Vagina (tissue), 2 donors: ENCODE measurements at regions not wholly inside any gene's neighbourhood (a gene's known extent, or its start where the extent isn't known, plus 50 kb on each side); places are given as distances from the start of the nearest gene placed in this dataset.

ENCODE experiments used
- DNase-seq, 2 donors: peaks; one replicate each; pipeline ENCODE4 v3.0.0-alpha.2; 2017; ENCODE audit errors: extremely low spot score in 2 of 2
- H3K27ac ChIP-seq: fragments of 200-600 bp; sonication (generic); one replicate; pipeline ENCODE4 v1.5.1; 2019
- H3K27me3 ChIP-seq: fragments of 200-600 bp; sonication (generic); one replicate; pipeline ENCODE4 v1.5.1; 2019
- H3K36me3 ChIP-seq, 2 donors: fragments of 200-600 bp; sonication (generic); one replicate each; pipeline ENCODE4 v1.5.1; 2017 to 2019
- H3K4me1 ChIP-seq: fragments of 200-600 bp; sonication (generic); one replicate; pipeline ENCODE4 v1.5.1; 2019
- H3K4me3 ChIP-seq, 2 donors: fragments of 200-600 bp; sonication (generic); 1 replicate in 1 of 2; 2 replicates in 1 of 2; pipeline ENCODE4 v1.5.1; 2016 to 2019
- H3K9me3 ChIP-seq: fragments of 200-600 bp; sonication (generic); one replicate; pipeline ENCODE4 v1.5.1; 2019
- POLR2A ChIP-seq, 2 donors: fragments of 450-650 bp; IDR thresholded peaks; one replicate each; pipeline ENCODE4 v1.6.1; 2017; ENCODE audit warnings: antibody characterized with exemption in 2 of 2, mild to moderate bottlenecking in 2 of 2, moderate library complexity in 2 of 2
- POLR2AphosphoS5 ChIP-seq, 2 donors: sonication (generic); formaldehyde crosslinking; IDR thresholded peaks; one replicate each; pipeline ENCODE4 v1.9.0; 2017; ENCODE audit warnings: antibody characterized with exemption in 2 of 2, mild to moderate bottlenecking in 2 of 2, low read depth in 1 of 2; ENCODE audit not compliant: insufficient read depth in 1 of 2
- intact Hi-C: fragments of 100-400 bp; cut with DNase I; formaldehyde crosslinking; loops from one replicate; pipeline ENCODE4 v1.15.1; 2023
- TF ChIP-seq, protein P1 (sequence below), 3 experiments: fragments of 450-650 bp in 2 of 3; fragments of 200-600 bp in 1 of 3; sonication (generic) in 1 of 3; IDR thresholded peaks; one replicate each; pipeline ENCODE4 v1.5.1; 2017 to 2019; ENCODE audit warnings: antibody characterized with exemption in 3 of 3, mild to moderate bottlenecking in 2 of 3, moderate library complexity in 2 of 3

DNA sequence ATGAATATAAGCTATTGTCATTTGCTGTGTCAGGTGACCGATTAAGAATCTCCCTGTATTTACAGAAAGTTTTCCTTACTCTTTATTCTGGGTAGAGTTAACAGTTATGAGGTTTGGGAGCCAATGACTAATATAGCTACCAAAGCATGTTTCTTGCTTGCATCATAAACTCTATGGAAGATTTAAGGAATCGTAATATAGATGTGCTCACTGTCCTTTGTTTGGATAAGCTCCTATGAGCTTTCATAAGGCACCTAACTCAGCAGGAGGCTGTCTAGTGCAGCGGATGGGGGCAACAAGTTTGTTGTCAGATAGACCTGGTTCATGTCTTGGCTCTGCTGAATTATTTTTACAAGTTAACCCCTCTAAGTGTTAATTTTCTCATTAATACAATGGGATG is 75.0 kb upstream of the PAQR3 start:
- H3K4me1 ChIP-seq: no peaks in the 10 kb centered on the region
- DNase-seq: no peak
- no peaks in the 10 kb centered on the region for H3K9me3 ChIP-seq
- H3K27ac ChIP-seq: no peak overlapping the region
- TF ChIP-seq POLR2A (IDR thresholded peaks at IDR 0.05) (no peak), POLR2AphosphoS5 (IDR thresholded peaks at IDR 0.05; ENCODE audit: insufficient read depth in 1 of 2, low read depth in 1 of 2) (no peak)
- TF ChIP-seq, protein P1, sequence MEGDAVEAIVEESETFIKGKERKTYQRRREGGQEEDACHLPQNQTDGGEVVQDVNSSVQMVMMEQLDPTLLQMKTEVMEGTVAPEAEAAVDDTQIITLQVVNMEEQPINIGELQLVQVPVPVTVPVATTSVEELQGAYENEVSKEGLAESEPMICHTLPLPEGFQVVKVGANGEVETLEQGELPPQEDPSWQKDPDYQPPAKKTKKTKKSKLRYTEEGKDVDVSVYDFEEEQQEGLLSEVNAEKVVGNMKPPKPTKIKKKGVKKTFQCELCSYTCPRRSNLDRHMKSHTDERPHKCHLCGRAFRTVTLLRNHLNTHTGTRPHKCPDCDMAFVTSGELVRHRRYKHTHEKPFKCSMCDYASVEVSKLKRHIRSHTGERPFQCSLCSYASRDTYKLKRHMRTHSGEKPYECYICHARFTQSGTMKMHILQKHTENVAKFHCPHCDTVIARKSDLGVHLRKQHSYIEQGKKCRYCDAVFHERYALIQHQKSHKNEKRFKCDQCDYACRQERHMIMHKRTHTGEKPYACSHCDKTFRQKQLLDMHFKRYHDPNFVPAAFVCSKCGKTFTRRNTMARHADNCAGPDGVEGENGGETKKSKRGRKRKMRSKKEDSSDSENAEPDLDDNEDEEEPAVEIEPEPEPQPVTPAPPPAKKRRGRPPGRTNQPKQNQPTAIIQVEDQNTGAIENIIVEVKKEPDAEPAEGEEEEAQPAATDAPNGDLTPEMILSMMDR (IDR thresholded peaks at IDR 0.05): no peak
- intact Hi-C loops: no loop called here
- no peak overlapping the region for H3K4me3 ChIP-seq
- no peaks in the 10 kb centered on the region for H3K36me3 ChIP-seq
- H3K27me3 ChIP-seq: no peaks in the 10 kb centered on the region

DNA sequence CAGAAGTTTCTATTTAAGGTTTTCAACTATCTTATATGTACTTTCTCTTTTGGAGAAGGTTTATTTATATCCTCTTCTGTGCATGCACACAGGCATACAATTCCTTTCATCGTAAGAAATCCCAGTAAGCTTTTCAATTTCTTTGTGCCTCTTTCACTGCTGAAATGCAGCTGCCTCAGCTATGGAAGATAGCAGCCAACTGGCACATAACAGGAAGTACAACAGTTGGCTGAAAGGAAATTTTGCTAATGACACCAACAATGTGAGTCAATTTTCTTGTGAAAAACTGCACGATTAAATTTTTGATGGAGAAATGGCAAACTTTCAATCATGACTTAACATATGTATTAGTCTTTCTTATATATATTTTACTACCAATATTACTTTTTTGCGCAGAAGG is 74.5 kb upstream of the PAQR3 start:
- no peaks in the 10 kb centered on the region for H3K27me3 ChIP-seq
- H3K4me1 ChIP-seq: no peaks in the 10 kb centered on the region
- DNase-seq: no peak
- H3K36me3 ChIP-seq: no peaks in the 10 kb centered on the region
- H3K27ac ChIP-seq: no peak overlapping the region
- H3K4me3 ChIP-seq: no peak overlapping the region
- TF ChIP-seq, protein P1 (IDR thresholded peaks at IDR 0.05): no peak
- TF ChIP-seq POLR2A (IDR thresholded peaks at IDR 0.05): no peak
- no peak for TF ChIP-seq POLR2AphosphoS5 (IDR thresholded peaks at IDR 0.05; ENCODE audit: insufficient read depth in 1 of 2, low read depth in 1 of 2)
- intact Hi-C loops: no loop called here
- H3K9me3 ChIP-seq: no peaks in the 10 kb centered on the region

DNA sequence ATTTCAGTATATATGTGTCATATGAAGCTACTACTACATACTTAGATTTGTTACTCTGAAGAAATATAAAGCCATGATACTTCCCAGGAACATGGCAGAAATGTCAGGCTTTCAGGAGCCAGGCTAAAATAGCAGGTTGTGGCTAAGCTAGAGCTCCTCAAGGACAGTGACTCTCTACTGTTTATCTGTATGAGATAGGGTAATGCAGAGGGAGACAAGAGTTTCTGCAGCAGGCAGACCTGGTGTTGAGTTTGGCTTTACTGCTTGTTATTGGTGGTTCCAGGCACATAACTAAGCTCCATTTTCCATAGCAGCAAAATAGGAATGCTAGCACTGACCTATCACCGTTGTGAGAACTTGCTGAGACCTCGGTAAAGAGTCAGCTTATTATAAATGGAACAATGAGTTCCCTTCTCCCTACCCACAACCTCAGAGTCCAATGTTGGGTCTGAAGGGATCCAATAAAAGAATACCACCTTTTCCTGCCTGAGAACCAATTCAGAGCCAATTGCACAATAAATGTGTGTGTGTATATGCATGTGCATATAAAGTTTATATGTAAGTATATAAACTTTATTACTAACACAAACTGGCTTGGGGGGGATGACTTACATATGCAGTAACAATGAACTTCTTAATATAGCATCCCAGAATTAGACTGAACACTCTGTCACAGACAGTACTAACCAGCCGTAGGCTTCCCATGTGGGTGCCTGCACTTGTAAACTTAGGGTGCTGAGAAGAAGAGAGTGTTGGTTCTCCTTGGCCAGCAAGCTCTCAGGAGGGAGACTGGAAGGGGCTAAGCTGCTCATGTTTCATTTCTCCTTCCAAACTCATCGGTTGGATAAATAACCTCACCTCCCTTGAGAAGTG is 51.9 kb upstream of the PAQR3 start:
- H3K9me3 ChIP-seq: no peaks in the 10 kb centered on the region
- TF ChIP-seq POLR2AphosphoS5 (IDR thresholded peaks at IDR 0.05; ENCODE audit: insufficient read depth in 1 of 2, low read depth in 1 of 2): no peak
- TF ChIP-seq, protein P1 (IDR thresholded peaks at IDR 0.05): no peak
- H3K4me1 ChIP-seq: no peaks in the 10 kb centered on the region
- no peak overlapping the region for H3K4me3 ChIP-seq
- no peaks in the 10 kb centered on the region for H3K36me3 ChIP-seq
- DNase-seq: no peak
- no peaks in the 10 kb centered on the region for H3K27me3 ChIP-seq
- H3K27ac ChIP-seq: no peak overlapping the region
- intact Hi-C loops: no loop called here

DNA sequence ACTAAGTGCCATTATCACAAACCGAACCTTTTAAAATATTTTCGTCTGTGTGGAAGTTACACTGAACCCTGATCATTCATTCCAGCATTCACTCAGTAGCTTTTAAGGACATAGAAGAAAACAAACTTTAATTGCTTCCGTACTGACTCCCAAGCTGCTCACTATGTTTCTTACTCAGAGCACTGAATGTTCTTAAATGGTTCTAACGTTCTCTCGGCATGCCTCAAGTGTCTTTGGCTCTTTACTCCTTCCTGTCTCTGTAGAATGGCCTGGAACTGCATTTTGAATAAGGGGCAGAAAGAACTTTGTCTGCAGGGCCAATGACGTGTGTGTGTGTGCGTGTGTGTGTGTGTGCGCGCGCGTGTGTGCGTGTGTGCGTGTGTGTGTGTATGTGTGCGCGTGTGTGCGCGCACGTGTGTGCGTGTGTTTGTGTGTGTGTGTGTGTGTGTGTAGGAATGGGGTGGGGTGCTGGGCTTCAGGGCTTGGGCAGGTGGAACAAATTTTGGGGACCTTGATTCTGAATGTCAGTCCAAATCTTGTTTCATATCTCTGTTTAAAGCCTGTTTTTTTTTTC is 50.5 kb upstream of the PAQR3 start:
- no peak overlapping the region for H3K27ac ChIP-seq
- H3K9me3 ChIP-seq: no peaks in the 10 kb centered on the region
- no peaks in the 10 kb centered on the region for H3K27me3 ChIP-seq
- no peaks in the 10 kb centered on the region for H3K36me3 ChIP-seq
- H3K4me3 ChIP-seq: no peak overlapping the region
- DNase-seq: no peak
- no peaks in the 10 kb centered on the region for H3K4me1 ChIP-seq
- no peak for TF ChIP-seq POLR2A (IDR thresholded peaks at IDR 0.05)
- TF ChIP-seq POLR2AphosphoS5 (IDR thresholded peaks at IDR 0.05; ENCODE audit: insufficient read depth in 1 of 2, low read depth in 1 of 2): no peak
- TF ChIP-seq, protein P1 (IDR thresholded peaks at IDR 0.05): no peak
- intact Hi-C loops: no loop called here
